Neural progenitor cell (in vitro differentiated cells): ENCODE measurements at regions not wholly inside any gene's neighbourhood (a gene's known extent, or its start where the extent isn't known, plus 50 kb on each side); places are given as distances from the start of the nearest gene placed in this dataset.

Experiments used
- DNase-seq: peaks from one replicate; pipeline ENCODE4 v3.0.0-alpha.2; 2016; ENCODE audit warnings: low spot score
- H2AFZ ChIP-seq: fragments of 200-600 bp; sonication (generic); replicated peaks from 2 replicates; pipeline ENCODE4 v1.6.1; 2016; ENCODE audit warnings: antibody characterized with exemption
- H3F3A ChIP-seq: fragments of 200-600 bp; sonication (generic); 2 replicates; pipeline ENCODE4 v1.6.1; 2016; ENCODE audit warnings: antibody characterized with exemption, low read depth
- H3K27ac ChIP-seq: fragments of 200-600 bp; sonication (generic); 2 replicates; pipeline ENCODE4 v1.5.1; 2016; ENCODE audit warnings: mild to moderate bottlenecking
- H3K27me3 ChIP-seq: fragments of 200-600 bp; sonication (generic); 2 replicates; pipeline ENCODE4 v1.6.1; 2016; ENCODE audit warnings: mild to moderate bottlenecking, moderate library complexity
- H3K36me3 ChIP-seq: fragments of 200-600 bp; sonication (generic); 2 replicates; pipeline ENCODE4 v1.5.1; 2016
- H3K4me1 ChIP-seq: fragments of 200-600 bp; sonication (generic); 2 replicates; pipeline ENCODE4 v1.6.1; 2016; ENCODE audit warnings: mixed run types
- H3K4me2 ChIP-seq: fragments of 200-600 bp; sonication (generic); 2 replicates; pipeline ENCODE4 v1.6.1; 2016
- H3K4me3 ChIP-seq: fragments of 200-600 bp; sonication (generic); 2 replicates; pipeline ENCODE4 v1.5.1; 2016
- H3K79me2 ChIP-seq: fragments of 200-600 bp; sonication (generic); 2 replicates; pipeline ENCODE4 v1.6.1; 2016; ENCODE audit warnings: low read depth
- H3K9ac ChIP-seq: fragments of 200-600 bp; sonication (generic); 2 replicates; pipeline ENCODE4 v1.6.1; 2016
- H3K9me3 ChIP-seq: fragments of 200-600 bp; sonication (generic); 2 replicates; pipeline ENCODE4 v1.5.1; 2016; ENCODE audit warnings: low read depth
- H4K20me1 ChIP-seq: fragments of 200-600 bp; sonication (generic); 2 replicates; pipeline ENCODE4 v1.6.1; 2016; ENCODE audit warnings: low read depth
- H3K27ac Mint-ChIP-seq: 3 replicates; pipeline ENCODE4 v1.8.0; 2021; ENCODE audit warnings: mixed read lengths
- H3K27me3 Mint-ChIP-seq: 2 replicates; pipeline ENCODE4 v1.8.0; 2022; ENCODE audit warnings: low read depth, mild to moderate bottlenecking, inconsistent platforms, moderate library complexity, mixed read lengths; ENCODE audit not compliant: insufficient read depth
- H3K36me3 Mint-ChIP-seq: 3 replicates; pipeline ENCODE4 v1.8.0; 2021; ENCODE audit warnings: mixed read lengths
- H3K4me1 Mint-ChIP-seq: 3 replicates; pipeline ENCODE4 v1.8.0; 2021; ENCODE audit warnings: mixed read lengths
- H3K4me3 Mint-ChIP-seq: 3 replicates; pipeline ENCODE4 v1.8.0; 2021; ENCODE audit warnings: mild to moderate bottlenecking, moderate library complexity, mixed read lengths
- H3K9me3 Mint-ChIP-seq: 3 replicates; pipeline ENCODE4 v1.8.0; 2020; ENCODE audit warnings: mixed read lengths
- CTCF ChIP-seq: fragments of 200-600 bp; sonication (generic); IDR thresholded peaks from 2 replicates; pipeline ENCODE4 v1.5.1; 2017; ENCODE audit warnings: antibody characterized with exemption, mild to moderate bottlenecking
- EZH2 ChIP-seq: fragments of 200-600 bp; sonication (generic); IDR thresholded peaks from 2 replicates; pipeline ENCODE4 v1.6.1; 2017; ENCODE audit warnings: antibody characterized with exemption, mild to moderate bottlenecking, moderate library complexity
- EZH2phosphoT487 ChIP-seq: fragments of 200-600 bp; sonication (generic); IDR thresholded peaks from 2 replicates; pipeline ENCODE4 v1.6.1; 2017; ENCODE audit warnings: antibody characterized with exemption

DNA sequence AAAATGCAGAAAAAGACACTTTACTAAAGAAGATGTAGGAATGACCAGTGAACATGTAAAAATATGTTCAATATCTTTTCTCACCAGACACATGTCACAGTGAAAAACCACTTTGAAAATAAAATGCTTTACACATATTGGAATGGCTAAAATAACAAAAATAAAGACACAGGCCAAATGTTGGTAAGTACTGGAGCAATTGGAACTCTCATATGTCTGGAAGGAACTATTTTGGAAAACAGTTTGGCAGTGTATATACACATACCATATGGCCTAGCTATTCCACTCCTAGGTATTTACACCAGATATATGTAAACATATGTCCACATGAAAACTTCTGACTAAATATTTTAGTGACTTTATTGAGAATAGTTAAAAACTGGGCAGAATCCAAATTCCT lies 927.2 kb downstream of the BRINP3 start:
- Histone ChIP-seq H3K9me3 (no peaks in the 10 kb centered on the region), H4K20me1 (no peaks in the 10 kb centered on the region), H3K4me1 (no peaks in the 10 kb centered on the region), H2AFZ (no peak overlapping the region), H3K4me2 (no peak overlapping the region), H3K27ac (no peak overlapping the region), H3K79me2 (no peaks in the 10 kb centered on the region), H3K4me3 (no peak overlapping the region), H3K27me3 (no peaks in the 10 kb centered on the region), H3K9ac (no peak overlapping the region), H3K36me3 (no peaks in the 10 kb centered on the region), H3F3A (no peaks in the 10 kb centered on the region)
- H3K9me3 Mint-ChIP-seq, result no peaks in the 10 kb centered on the region
- no peak overlapping the region for H3K27ac Mint-ChIP-seq
- no peaks in the 10 kb centered on the region for H3K27me3 Mint-ChIP-seq
- no peak overlapping the region for H3K4me3 Mint-ChIP-seq
- TF ChIP-seq EZH2phosphoT487 (no peak), EZH2 (no peak), CTCF (no peak)
- DNase-seq, result no peak
- no peaks in the 10 kb centered on the region for H3K4me1 Mint-ChIP-seq
- no peaks in the 10 kb centered on the region for H3K36me3 Mint-ChIP-seq

DNA sequence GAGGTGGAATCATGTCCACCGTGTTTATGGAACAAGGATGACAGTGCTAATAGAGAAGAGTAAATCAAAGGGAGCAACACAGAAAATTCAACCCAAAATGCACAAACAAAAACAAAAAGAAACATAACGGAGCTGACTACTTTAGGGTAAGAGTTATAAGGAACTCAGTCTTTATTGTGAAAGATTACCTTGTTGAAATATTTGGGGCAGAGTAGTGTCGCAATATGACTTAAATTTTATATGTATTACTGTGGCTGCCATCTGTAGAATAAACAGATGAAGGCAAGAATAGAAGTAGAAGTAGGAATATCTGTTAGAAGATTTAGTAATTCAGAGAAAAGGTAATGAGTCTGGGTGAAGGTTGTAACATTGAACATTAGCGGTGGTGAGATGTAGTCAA lies 913.9 kb downstream of the BRINP3 start:
- no peaks in the 10 kb centered on the region for H3K4me1 Mint-ChIP-seq
- no peaks in the 10 kb centered on the region for H3K79me2 ChIP-seq
- H3K36me3 Mint-ChIP-seq, result no peaks in the 10 kb centered on the region
- H3K9me3 ChIP-seq, result no peaks in the 10 kb centered on the region
- no peak overlapping the region for H3K4me2 ChIP-seq
- no peak overlapping the region for H3K27ac Mint-ChIP-seq
- DNase-seq, result no peak
- no peaks in the 10 kb centered on the region for H4K20me1 ChIP-seq
- H3K4me1 ChIP-seq, result no peaks in the 10 kb centered on the region
- H3K27me3 Mint-ChIP-seq, result peaks cover 5% of the 10 kb centered on the region
- no peak overlapping the region for H3K4me3 ChIP-seq
- H3K27me3 ChIP-seq, result no peaks in the 10 kb centered on the region
- no peak overlapping the region for H3K4me3 Mint-ChIP-seq
- H3F3A ChIP-seq, result no peaks in the 10 kb centered on the region
- H3K27ac ChIP-seq, result no peak overlapping the region
- TF ChIP-seq CTCF, result no peak
- no peak for TF ChIP-seq EZH2
- TF ChIP-seq EZH2phosphoT487, result no peak
- H3K36me3 ChIP-seq, result no peaks in the 10 kb centered on the region
- no peak overlapping the region for H2AFZ ChIP-seq
- H3K9ac ChIP-seq, result no peak overlapping the region
- H3K9me3 Mint-ChIP-seq, result no peaks in the 10 kb centered on the region

DNA sequence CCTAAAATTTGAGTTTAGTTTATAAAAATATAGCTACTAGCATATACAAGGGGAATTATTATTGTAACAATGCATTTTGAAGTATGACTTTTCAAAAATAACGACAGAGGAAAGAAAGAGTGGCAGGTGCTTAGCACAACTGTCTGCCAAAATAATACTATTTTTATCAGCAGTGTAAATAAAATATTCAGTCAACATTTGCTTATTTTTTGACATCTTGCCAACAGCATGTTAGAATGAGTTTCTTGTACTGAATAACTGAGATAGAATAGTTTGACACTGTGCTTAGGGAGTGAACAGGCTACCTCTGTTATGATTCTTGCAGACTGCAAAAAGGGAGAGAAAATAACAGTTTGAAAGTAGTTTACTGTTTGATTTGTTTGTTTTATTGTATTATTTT lies 909.8 kb downstream of the BRINP3 start:
- H3K27me3 ChIP-seq, result no peaks in the 10 kb centered on the region
- H3K4me3 Mint-ChIP-seq, result no peak overlapping the region
- H3F3A ChIP-seq, result no peaks in the 10 kb centered on the region
- no peaks in the 10 kb centered on the region for H3K4me1 Mint-ChIP-seq
- no peak overlapping the region for H3K27ac Mint-ChIP-seq
- peaks cover 3% of the 10 kb centered on the region for H3K27me3 Mint-ChIP-seq
- H3K27ac ChIP-seq, result no peak overlapping the region
- TF ChIP-seq EZH2, result no peak
- TF ChIP-seq CTCF, result no peak
- no peak for TF ChIP-seq EZH2phosphoT487
- H3K79me2 ChIP-seq, result no peaks in the 10 kb centered on the region
- no peak overlapping the region for H3K4me2 ChIP-seq
- no peaks in the 10 kb centered on the region for H3K4me1 ChIP-seq
- H2AFZ ChIP-seq, result no peak overlapping the region
- H3K9ac ChIP-seq, result no peak overlapping the region
- H4K20me1 ChIP-seq, result no peaks in the 10 kb centered on the region
- no peaks in the 10 kb centered on the region for H3K36me3 Mint-ChIP-seq
- no peak for DNase-seq
- no peaks in the 10 kb centered on the region for H3K36me3 ChIP-seq
- H3K9me3 Mint-ChIP-seq, result no peaks in the 10 kb centered on the region
- no peak overlapping the region for H3K4me3 ChIP-seq
- no peaks in the 10 kb centered on the region for H3K9me3 ChIP-seq

GRCh38 chr1:189596197-189596596 lies 881.5 kb downstream of the BRINP3 start:
- no peak overlapping the region for H3K27ac Mint-ChIP-seq
- Histone ChIP-seq H4K20me1 (no peaks in the 10 kb centered on the region), H3K4me2 (no peak overlapping the region), H3F3A (no peaks in the 10 kb centered on the region), H3K36me3 (no peaks in the 10 kb centered on the region), H3K27me3 (no peaks in the 10 kb centered on the region), H3K27ac (no peak overlapping the region), H2AFZ (no peak overlapping the region), H3K9ac (no peak overlapping the region), H3K4me1 (no peaks in the 10 kb centered on the region), H3K9me3 (no peaks in the 10 kb centered on the region), H3K79me2 (no peaks in the 10 kb centered on the region), H3K4me3 (no peak overlapping the region)
- H3K4me3 Mint-ChIP-seq, result no peak overlapping the region
- no peaks in the 10 kb centered on the region for H3K27me3 Mint-ChIP-seq
- TF ChIP-seq EZH2, result no peak
- TF ChIP-seq EZH2phosphoT487, result no peak
- TF ChIP-seq CTCF, result no peak
- no peaks in the 10 kb centered on the region for H3K36me3 Mint-ChIP-seq
- H3K9me3 Mint-ChIP-seq, result no peaks in the 10 kb centered on the region
- no peaks in the 10 kb centered on the region for H3K4me1 Mint-ChIP-seq
- no peak for DNase-seq
